ENCODE measurements at regions not wholly inside any gene's neighbourhood (a gene's known extent, or its start where the extent isn't known, plus 50 kb on each side); places are given as distances from the start of the nearest gene placed in this dataset.

DNA sequence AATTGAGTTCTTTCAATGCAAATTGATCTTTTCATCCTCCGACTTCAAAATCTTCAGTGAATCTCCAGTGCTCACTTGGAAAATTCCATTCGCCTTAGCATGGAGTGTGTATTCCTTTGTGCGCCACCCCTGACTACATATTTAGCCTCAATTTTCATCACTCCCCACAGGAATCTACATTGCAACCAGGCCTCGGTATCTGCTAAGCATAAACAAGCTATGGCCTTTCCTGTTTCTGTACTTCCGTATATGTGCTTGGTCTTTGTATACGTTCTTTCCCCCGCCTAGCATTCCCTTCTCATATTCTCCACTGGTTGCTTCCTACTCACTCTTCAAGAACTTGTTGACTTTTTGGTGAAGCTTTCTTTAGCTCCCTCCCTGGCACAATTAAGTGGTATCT, 470.8 kb downstream of the LMO4 start:
- TF ChIP-seq, protein P1, sequence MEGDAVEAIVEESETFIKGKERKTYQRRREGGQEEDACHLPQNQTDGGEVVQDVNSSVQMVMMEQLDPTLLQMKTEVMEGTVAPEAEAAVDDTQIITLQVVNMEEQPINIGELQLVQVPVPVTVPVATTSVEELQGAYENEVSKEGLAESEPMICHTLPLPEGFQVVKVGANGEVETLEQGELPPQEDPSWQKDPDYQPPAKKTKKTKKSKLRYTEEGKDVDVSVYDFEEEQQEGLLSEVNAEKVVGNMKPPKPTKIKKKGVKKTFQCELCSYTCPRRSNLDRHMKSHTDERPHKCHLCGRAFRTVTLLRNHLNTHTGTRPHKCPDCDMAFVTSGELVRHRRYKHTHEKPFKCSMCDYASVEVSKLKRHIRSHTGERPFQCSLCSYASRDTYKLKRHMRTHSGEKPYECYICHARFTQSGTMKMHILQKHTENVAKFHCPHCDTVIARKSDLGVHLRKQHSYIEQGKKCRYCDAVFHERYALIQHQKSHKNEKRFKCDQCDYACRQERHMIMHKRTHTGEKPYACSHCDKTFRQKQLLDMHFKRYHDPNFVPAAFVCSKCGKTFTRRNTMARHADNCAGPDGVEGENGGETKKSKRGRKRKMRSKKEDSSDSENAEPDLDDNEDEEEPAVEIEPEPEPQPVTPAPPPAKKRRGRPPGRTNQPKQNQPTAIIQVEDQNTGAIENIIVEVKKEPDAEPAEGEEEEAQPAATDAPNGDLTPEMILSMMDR (IDR thresholded peaks at IDR 0.05; ENCODE audit: low read length) = no peak
- TF ChIP-seq EZH2 (IDR thresholded peaks at IDR 0.05; ENCODE audit: borderline replicate concordance, low read length) = no peak

Data from OCI-LY1 (cell line).